Type B pancreatic cell (in vitro differentiated cells): ENCODE measurements at regions not wholly inside any gene's neighbourhood (a gene's known extent, or its start where the extent isn't known, plus 50 kb on each side); places are given as distances from the start of the nearest gene placed in this dataset.

ENCODE experiments used
- DNase-seq: peaks from one replicate; pipeline ENCODE4 v3.0.0; 2021; ENCODE audit warnings: mixed read lengths; ENCODE audit not compliant: unreplicated experiment; ENCODE audit errors: extremely low spot score
- H3K27ac Mint-ChIP-seq: 2 replicates; pipeline ENCODE4 v1.8.0; 2021; ENCODE audit warnings: mild to moderate bottlenecking, mixed read lengths
- H3K27me3 Mint-ChIP-seq: 2 replicates; pipeline ENCODE4 v1.8.0; 2021; ENCODE audit warnings: mixed read lengths
- H3K36me3 Mint-ChIP-seq: 2 replicates; pipeline ENCODE4 v1.8.0; 2021; ENCODE audit warnings: mixed read lengths
- H3K4me1 Mint-ChIP-seq: one replicate; pipeline ENCODE4 v1.8.0; 2021; ENCODE audit warnings: mixed read lengths; ENCODE audit not compliant: unreplicated experiment
- H3K4me3 Mint-ChIP-seq: 2 replicates; pipeline ENCODE4 v1.8.0; 2021; ENCODE audit warnings: mild to moderate bottlenecking, mixed read lengths
- H3K9me3 Mint-ChIP-seq: 2 replicates; pipeline ENCODE4 v1.8.0; 2021; ENCODE audit warnings: mixed read lengths
- TF ChIP-seq, protein P1 (sequence below): fragments of 200-600 bp; sonication (generic); conservative IDR thresholded peaks from 2 replicates; pipeline ENCODE4 v1.5.0; 2021; ENCODE audit warnings: antibody characterized with exemption, mild to moderate bottlenecking

DNA sequence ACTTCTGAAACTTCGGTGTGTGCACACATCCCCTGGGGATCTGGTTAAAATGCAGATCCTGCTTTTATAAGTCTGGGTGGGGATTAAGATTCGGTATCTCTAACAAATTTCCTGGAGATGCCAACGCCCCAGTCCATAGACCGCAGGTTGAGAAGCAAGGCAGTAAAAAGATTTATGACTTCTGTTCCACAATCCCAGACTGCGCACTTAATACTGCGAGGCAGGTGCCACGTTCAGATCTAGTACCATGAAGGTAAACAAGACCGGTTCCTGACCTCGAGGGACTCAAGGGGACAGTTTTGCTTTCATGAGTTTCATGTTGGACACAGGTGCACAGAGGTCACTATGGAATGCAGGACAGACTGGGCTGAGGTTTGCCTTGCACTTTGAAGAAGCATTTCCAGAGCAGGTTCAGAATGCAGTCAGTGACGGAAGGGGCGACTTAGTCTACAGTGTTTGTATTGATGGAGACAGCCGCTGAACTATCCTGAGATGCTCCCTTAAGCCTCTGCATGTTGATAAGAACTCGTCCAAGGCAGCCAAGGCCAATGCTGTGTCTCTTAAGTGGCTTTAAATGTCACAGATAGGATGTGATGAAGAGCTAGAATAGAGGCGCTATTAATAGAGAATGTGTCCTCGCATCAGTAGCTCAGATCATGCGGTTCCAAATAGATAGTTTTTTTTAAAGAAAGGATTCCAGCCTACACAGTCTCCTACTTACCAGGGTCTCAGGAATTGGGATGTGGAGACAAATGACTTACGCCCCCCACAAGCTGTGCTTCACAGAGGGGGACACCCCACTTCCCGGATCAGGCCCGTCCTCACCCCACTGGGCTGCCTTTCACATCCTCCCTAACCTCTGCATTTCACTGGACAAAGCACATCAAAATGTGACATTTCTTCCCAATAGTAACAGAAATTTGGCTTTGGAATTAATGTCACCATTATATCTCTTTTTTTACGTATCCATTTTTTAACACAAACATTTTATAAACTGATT lies 97.1 kb upstream of the IRS2 start:
- no peak for DNase-seq
- no peak overlapping the region for H3K4me3 Mint-ChIP-seq
- H3K27ac Mint-ChIP-seq, result no peak overlapping the region
- TF ChIP-seq, protein P1, sequence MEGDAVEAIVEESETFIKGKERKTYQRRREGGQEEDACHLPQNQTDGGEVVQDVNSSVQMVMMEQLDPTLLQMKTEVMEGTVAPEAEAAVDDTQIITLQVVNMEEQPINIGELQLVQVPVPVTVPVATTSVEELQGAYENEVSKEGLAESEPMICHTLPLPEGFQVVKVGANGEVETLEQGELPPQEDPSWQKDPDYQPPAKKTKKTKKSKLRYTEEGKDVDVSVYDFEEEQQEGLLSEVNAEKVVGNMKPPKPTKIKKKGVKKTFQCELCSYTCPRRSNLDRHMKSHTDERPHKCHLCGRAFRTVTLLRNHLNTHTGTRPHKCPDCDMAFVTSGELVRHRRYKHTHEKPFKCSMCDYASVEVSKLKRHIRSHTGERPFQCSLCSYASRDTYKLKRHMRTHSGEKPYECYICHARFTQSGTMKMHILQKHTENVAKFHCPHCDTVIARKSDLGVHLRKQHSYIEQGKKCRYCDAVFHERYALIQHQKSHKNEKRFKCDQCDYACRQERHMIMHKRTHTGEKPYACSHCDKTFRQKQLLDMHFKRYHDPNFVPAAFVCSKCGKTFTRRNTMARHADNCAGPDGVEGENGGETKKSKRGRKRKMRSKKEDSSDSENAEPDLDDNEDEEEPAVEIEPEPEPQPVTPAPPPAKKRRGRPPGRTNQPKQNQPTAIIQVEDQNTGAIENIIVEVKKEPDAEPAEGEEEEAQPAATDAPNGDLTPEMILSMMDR, result no peak
- no peaks in the 10 kb centered on the region for H3K36me3 Mint-ChIP-seq
- no peaks in the 10 kb centered on the region for H3K4me1 Mint-ChIP-seq
- H3K27me3 Mint-ChIP-seq, result no peaks in the 10 kb centered on the region
- no peaks in the 10 kb centered on the region for H3K9me3 Mint-ChIP-seq

- Mint-ChIP-seq H3K36me3 (no peaks in the 10 kb centered on the region), H3K9me3 (no peaks in the 10 kb centered on the region), H3K27me3 (no peaks in the 10 kb centered on the region), H3K27ac (no peak overlapping the region), H3K4me1 (no peaks in the 10 kb centered on the region), H3K4me3 (no peak overlapping the region)
- TF ChIP-seq, protein P1, result no peak
- DNase-seq, result no peak
These were observed 95.7 kb upstream of the IRS2 start for GRCh38 chr13:109881961-109882558.

GRCh38 chr13:109881347-109881725 lies 95.0 kb upstream of the IRS2 start:
- Mint-ChIP-seq H3K27ac (no peak overlapping the region), H3K27me3 (no peaks in the 10 kb centered on the region), H3K36me3 (no peaks in the 10 kb centered on the region), H3K9me3 (no peaks in the 10 kb centered on the region), H3K4me3 (no peak overlapping the region), H3K4me1 (no peaks in the 10 kb centered on the region)
- TF ChIP-seq, protein P1, result no peak
- no peak for DNase-seq

- no peaks in the 10 kb centered on the region for H3K4me1 Mint-ChIP-seq
- no peaks in the 10 kb centered on the region for H3K36me3 Mint-ChIP-seq
- H3K27ac Mint-ChIP-seq, result no peak overlapping the region
These were observed 94.3 kb upstream of the IRS2 start for GRCh38 chr13:109880371-109881346.

DNA sequence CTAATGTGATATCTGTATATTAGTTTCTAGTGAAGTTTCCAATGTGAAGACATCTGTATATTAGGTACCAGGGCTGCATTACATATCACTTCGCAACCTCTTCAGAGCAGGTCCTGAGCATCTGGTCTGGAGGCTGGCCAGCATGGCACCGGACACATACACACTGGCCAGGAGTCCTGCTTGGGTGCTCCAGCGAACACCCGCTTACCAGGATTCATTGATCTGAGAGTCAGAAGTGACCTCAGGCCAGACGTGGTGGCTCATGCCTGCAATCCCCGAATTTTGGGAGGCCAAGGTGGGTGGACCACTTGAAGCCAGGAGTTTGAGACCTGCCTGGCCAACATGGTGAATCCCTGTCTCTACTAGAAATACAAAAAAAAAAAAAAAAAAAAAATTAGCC lies 93.0 kb upstream of the IRS2 start:
- no peaks in the 10 kb centered on the region for H3K4me1 Mint-ChIP-seq
- H3K27me3 Mint-ChIP-seq, result no peaks in the 10 kb centered on the region
- no peak overlapping the region for H3K27ac Mint-ChIP-seq
- no peaks in the 10 kb centered on the region for H3K9me3 Mint-ChIP-seq
- TF ChIP-seq, protein P1, result no peak
- DNase-seq, result no peak
- no peaks in the 10 kb centered on the region for H3K36me3 Mint-ChIP-seq
- no peak overlapping the region for H3K4me3 Mint-ChIP-seq

More at GRCh38 chr13:109880371-109881346, 94.3 kb upstream of the IRS2 start:
- TF ChIP-seq, protein P1, result no peak
- no peak overlapping the region for H3K4me3 Mint-ChIP-seq
- H3K9me3 Mint-ChIP-seq, result no peaks in the 10 kb centered on the region
- H3K27me3 Mint-ChIP-seq, result no peaks in the 10 kb centered on the region
- DNase-seq, result no peak
